GM12873 (cell line): ENCODE measurements at regions not wholly inside any gene's neighbourhood (a gene's known extent, or its start where the extent isn't known, plus 50 kb on each side); places are given as distances from the start of the nearest gene placed in this dataset.
A peak's percentile ranks its signal among the peaks of the same experiment; 100 is the strongest.

ENCODE experiments used
- CTCF ChIP-seq: IDR thresholded peaks from 2 replicates; pipeline ENCODE4 v1.5.1; 2012; ENCODE audit warnings: low read depth, mild to moderate bottlenecking, moderate library complexity, low read length, control low read depth; ENCODE audit not compliant: insufficient read depth; ENCODE audit errors: missing control alignments

DNA sequence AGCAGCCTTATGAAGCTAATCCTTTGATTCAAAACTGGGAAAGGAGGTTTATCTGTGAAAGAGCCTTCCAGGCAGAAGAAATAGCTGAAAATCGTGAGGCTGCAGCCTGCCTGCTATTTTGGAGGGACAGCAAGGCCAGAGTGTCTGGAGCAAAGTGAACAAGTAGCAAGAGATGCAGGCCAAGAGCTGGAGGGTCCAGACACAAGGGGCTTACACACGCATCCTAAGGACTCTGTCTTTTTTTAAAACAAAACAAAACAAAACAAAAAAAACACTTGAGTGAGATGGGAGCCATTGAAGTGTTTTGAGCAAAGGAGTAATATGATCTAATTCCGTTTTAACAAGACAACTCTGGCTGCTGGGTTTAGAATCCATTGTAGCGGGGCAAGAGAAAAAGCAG lies 76.4 kb upstream of the BCAT1 start:
- no peak for TF ChIP-seq CTCF

- TF ChIP-seq CTCF, result peak; percentile 17
These were observed 74.9 kb upstream of the BCAT1 start for GRCh38 chr12:25023808-25024207.

DNA sequence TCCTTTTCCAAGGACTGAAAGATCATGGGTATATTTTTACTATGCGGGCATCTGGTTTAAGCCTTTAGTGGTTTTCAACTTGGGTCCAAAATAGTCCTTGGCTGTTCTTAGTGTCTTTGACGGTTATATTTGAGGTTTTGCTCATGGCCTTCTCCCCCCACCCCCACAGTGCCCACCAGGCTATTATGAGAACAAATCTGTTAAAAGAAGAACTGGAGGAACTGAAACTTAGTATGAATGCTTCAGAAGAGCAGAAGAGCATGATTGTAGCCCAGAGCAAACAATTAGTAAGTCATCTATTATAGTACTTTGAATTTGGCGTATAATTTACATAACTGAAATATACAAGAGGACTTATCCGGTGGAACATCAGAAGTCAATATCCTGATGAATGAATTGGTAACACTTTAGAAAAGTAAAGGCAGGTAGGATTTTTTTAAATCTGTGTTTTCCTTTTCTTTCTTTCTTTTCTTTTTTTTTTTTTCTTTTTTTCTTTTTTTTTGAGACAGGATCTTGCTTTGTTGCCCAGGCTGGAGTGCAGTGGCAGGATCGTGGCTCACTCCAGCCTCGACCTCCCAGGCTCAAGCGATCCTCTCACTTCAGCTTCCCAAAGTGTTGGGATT lies 71.8 kb upstream of the BCAT1 start:
- TF ChIP-seq CTCF, result no peak

DNA sequence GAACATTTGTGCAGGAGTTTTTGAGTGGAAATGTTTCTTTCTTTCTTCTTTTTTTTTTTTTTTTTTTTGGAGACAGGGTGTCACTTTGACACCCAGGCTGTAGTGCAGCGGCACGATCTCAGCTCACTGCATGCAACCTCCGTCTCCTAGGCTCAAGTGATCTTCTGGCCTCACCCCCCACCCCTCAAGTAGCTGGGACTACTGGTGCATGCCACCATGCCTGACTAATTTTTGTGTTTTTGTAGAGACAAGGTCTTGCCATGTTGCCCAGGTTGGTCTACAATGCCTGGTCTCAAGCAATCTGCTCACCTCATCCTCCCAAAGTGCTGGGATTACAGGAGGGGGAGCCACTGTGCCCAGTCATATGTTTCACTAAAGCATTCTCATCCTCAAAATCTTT lies 69.2 kb upstream of the BCAT1 start:
- TF ChIP-seq CTCF, result no peak

DNA sequence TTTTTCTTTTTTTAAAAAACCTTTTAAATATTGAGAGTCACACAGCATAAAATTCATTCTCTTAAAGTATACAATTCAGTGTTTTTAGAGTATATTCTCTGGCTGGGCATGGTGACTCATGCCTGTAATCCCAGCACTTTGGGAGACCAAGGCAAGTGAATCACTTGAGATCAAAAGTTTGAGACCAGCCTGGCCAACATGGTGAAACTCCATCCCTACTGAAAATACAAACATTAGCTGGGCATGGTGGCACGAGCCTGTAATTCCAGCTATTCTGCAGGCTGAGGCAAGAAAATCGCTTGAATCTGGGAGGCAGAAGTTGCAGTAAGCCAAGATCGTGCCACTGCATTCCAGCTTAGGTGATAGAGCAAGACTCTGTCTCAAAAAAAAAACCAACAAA lies 68.4 kb upstream of the BCAT1 start:
- no peak for TF ChIP-seq CTCF

DNA sequence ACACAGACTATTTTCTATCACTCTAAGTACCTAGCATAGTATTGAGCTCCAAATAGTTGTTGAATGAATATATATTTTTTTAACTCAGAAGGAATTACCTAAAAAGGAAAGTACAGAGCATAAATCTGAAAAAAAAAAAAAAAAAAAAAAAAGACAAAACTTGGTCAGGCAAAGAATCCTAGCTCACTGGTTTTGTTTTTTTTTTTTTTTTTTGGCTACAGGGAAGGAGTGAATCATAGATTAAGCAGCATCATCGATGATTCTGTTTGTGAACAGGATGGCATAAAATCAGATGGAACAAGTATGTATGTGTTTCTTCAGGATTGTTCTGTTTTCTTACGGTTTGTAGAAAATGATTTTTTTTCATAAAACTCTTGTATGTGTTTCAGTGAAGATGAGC lies 66.1 kb upstream of the BCAT1 start:
- TF ChIP-seq CTCF, result no peak

GRCh38 chr12:25013061-25013460 lies 64.2 kb upstream of the BCAT1 start:
- no peak for TF ChIP-seq CTCF
